GM12891 (cell line): ENCODE measurements at regions not wholly inside any gene's neighbourhood (a gene's known extent, or its start where the extent isn't known, plus 50 kb on each side); places are given as distances from the start of the nearest gene placed in this dataset.

ENCODE experiments used
- PAX5 ChIP-seq: IDR thresholded peaks from 2 replicates; pipeline ENCODE4 v1.6.1; 2011; ENCODE audit warnings: low read length, moderate library complexity, mild to moderate bottlenecking; ENCODE audit not compliant: insufficient read depth, severe bottlenecking
- POLR2A ChIP-seq: IDR thresholded peaks from 2 replicates; pipeline ENCODE4 v1.6.1; 2011; ENCODE audit warnings: low read depth, low read length, control low read depth
- POLR2AphosphoS5 ChIP-seq: IDR thresholded peaks from 2 replicates; pipeline ENCODE4 v1.6.1; 2011; ENCODE audit warnings: low read depth, low read length, control low read depth
- POU2F2 ChIP-seq: IDR thresholded peaks from 2 replicates; pipeline ENCODE4 v1.6.1; 2011; ENCODE audit warnings: low read depth, mild to moderate bottlenecking, control low read depth, low read length, moderate library complexity
- SPI1 ChIP-seq: IDR thresholded peaks from 2 replicates; pipeline ENCODE4 v1.6.1; 2011; ENCODE audit warnings: low read depth, low read length, control low read depth
- TAF1 ChIP-seq: IDR thresholded peaks from 2 replicates; pipeline ENCODE4 v1.6.1; 2011; ENCODE audit warnings: low read depth, low read length, control low read depth

DNA sequence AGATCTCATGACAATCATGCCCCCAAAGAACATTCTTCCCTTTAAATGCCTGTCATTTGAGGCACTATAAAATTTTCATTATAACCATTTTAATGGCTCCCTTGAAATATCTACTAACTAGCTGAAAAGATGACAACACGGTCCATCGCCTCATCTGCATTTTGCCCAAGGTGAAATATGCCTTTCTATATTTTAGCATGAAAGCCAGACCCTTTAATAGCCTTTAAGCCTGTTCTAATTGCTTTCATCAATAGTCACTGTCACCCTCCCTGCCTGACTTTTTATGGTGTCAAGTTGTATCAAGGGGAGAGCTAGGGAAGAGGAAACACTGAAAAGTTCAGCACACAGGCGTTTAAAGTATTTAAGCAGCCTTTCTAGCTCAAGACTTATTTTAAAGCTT lies 144.1 kb upstream of the PRICKLE2 start:
- TF ChIP-seq POLR2A (no peak), SPI1 (no peak), POLR2AphosphoS5 (no peak), TAF1 (no peak), POU2F2 (no peak), PAX5 (no peak)
